Progenitor cell of endocrine pancreas (in vitro differentiated cells): ENCODE measurements at regions not wholly inside any gene's neighbourhood (a gene's known extent, or its start where the extent isn't known, plus 50 kb on each side); places are given as distances from the start of the nearest gene placed in this dataset.

Source experiments
- DNase-seq: peaks from one replicate; pipeline ENCODE4 v3.0.0; 2021; ENCODE audit warnings: low spot score; ENCODE audit not compliant: unreplicated experiment
- H3K27ac Mint-ChIP-seq: 2 replicates; pipeline ENCODE4 v1.8.0; 2021; ENCODE audit warnings: mild to moderate bottlenecking, moderate library complexity, mixed read lengths
- H3K27me3 Mint-ChIP-seq: 2 replicates; pipeline ENCODE4 v1.8.0; 2021; ENCODE audit warnings: mixed read lengths
- H3K36me3 Mint-ChIP-seq: 2 replicates; pipeline ENCODE4 v1.8.0; 2022; ENCODE audit warnings: mixed read lengths; ENCODE audit not compliant: insufficient read depth
- H3K4me1 Mint-ChIP-seq: 2 replicates; pipeline ENCODE4 v1.8.0; 2021; ENCODE audit warnings: low read depth, mixed read lengths
- H3K4me3 Mint-ChIP-seq: 2 replicates; pipeline ENCODE4 v1.8.0; 2021; ENCODE audit warnings: low read depth, mild to moderate bottlenecking, moderate library complexity, mixed read lengths
- H3K9me3 Mint-ChIP-seq: 2 replicates; pipeline ENCODE4 v1.8.0; 2021; ENCODE audit warnings: low read depth, mixed read lengths
- TF ChIP-seq, protein P1 (sequence below): fragments of 200-600 bp; sonication (generic); IDR thresholded peaks from one replicate; pipeline ENCODE4 v1.5.0; 2021; ENCODE audit warnings: antibody characterized with exemption, mild to moderate bottlenecking; ENCODE audit not compliant: unreplicated experiment

GRCh38 chr13:33402975-33403374 is 117.4 kb upstream of the STARD13 start:
- no peaks in the 10 kb centered on the region for H3K27me3 Mint-ChIP-seq

GRCh38 chr13:33403807-33404362 is 118.3 kb upstream of the STARD13 start:
- TF ChIP-seq, protein P1, sequence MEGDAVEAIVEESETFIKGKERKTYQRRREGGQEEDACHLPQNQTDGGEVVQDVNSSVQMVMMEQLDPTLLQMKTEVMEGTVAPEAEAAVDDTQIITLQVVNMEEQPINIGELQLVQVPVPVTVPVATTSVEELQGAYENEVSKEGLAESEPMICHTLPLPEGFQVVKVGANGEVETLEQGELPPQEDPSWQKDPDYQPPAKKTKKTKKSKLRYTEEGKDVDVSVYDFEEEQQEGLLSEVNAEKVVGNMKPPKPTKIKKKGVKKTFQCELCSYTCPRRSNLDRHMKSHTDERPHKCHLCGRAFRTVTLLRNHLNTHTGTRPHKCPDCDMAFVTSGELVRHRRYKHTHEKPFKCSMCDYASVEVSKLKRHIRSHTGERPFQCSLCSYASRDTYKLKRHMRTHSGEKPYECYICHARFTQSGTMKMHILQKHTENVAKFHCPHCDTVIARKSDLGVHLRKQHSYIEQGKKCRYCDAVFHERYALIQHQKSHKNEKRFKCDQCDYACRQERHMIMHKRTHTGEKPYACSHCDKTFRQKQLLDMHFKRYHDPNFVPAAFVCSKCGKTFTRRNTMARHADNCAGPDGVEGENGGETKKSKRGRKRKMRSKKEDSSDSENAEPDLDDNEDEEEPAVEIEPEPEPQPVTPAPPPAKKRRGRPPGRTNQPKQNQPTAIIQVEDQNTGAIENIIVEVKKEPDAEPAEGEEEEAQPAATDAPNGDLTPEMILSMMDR = no peak
- H3K27me3 Mint-ChIP-seq = no peaks in the 10 kb centered on the region
- H3K4me3 Mint-ChIP-seq = no peak overlapping the region
- H3K36me3 Mint-ChIP-seq = no peaks in the 10 kb centered on the region
- H3K9me3 Mint-ChIP-seq = no peaks in the 10 kb centered on the region
- H3K4me1 Mint-ChIP-seq = no peaks in the 10 kb centered on the region
- H3K27ac Mint-ChIP-seq = no peak overlapping the region
- DNase-seq = no peak

More at GRCh38 chr13:33402975-33403374, 117.4 kb upstream of the STARD13 start:
- H3K36me3 Mint-ChIP-seq = no peaks in the 10 kb centered on the region
- no peaks in the 10 kb centered on the region for H3K9me3 Mint-ChIP-seq
- H3K4me3 Mint-ChIP-seq = no peak overlapping the region
- no peaks in the 10 kb centered on the region for H3K4me1 Mint-ChIP-seq
- no peak for DNase-seq
- H3K27ac Mint-ChIP-seq = no peak overlapping the region
- TF ChIP-seq, protein P1 = no peak

- TF ChIP-seq, protein P1 = no peak
- Mint-ChIP-seq H3K4me1 (no peaks in the 10 kb centered on the region), H3K9me3 (no peaks in the 10 kb centered on the region), H3K27ac (no peak overlapping the region), H3K36me3 (no peaks in the 10 kb centered on the region), H3K27me3 (no peaks in the 10 kb centered on the region), H3K4me3 (no peak overlapping the region)
- no peak for DNase-seq
Observed at GRCh38 chr13:33405371-33405770, 119.8 kb upstream of the STARD13 start.

- Mint-ChIP-seq H3K27ac (no peak overlapping the region), H3K4me1 (no peaks in the 10 kb centered on the region), H3K4me3 (no peak overlapping the region), H3K9me3 (no peaks in the 10 kb centered on the region), H3K36me3 (no peaks in the 10 kb centered on the region), H3K27me3 (no peaks in the 10 kb centered on the region)
- TF ChIP-seq, protein P1 = no peak
- DNase-seq = no peak
Observed at GRCh38 chr13:33409673-33410510, 124.3 kb upstream of the STARD13 start.

DNA sequence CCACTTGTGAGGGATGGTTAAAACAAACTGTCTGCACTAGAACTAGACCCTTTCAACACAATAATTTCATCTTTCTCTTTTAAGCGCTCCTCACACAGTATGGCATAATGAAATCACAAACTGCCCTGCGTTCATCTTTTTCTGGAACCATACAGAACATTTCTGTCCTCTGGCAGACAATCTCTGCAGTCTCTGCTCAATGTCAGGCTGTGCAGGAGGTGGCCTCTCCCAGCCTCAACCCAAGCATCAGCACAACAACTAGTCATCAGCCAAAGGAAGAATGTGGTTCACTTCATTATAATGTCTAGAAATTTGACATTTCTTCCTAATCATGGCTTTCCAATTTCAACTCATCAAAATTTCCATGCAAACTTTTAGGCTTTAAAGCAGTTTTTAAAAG is 125.1 kb upstream of the STARD13 start:
- H3K4me3 Mint-ChIP-seq = no peak overlapping the region
- no peaks in the 10 kb centered on the region for H3K9me3 Mint-ChIP-seq
- H3K4me1 Mint-ChIP-seq = no peaks in the 10 kb centered on the region
- no peaks in the 10 kb centered on the region for H3K27me3 Mint-ChIP-seq
- TF ChIP-seq, protein P1 = no peak
- no peaks in the 10 kb centered on the region for H3K36me3 Mint-ChIP-seq
- no peak for DNase-seq
- no peak overlapping the region for H3K27ac Mint-ChIP-seq
